Astrocyte (in vitro differentiated cells and primary cell): ENCODE measurements at regions not wholly inside any gene's neighbourhood (a gene's known extent, or its start where the extent isn't known, plus 50 kb on each side); places are given as distances from the start of the nearest gene placed in this dataset.

Experiments
- EZH2 ChIP-seq: IDR thresholded peaks from 2 replicates; pipeline ENCODE4 v1.6.1; 2012; ENCODE audit warnings: mild to moderate bottlenecking, low read length, inconsistent platforms; ENCODE audit not compliant: insufficient read depth
- TF ChIP-seq, protein P1 (sequence below): IDR thresholded peaks from 2 replicates; pipeline ENCODE4 v1.5.1; 2011; ENCODE audit warnings: low read depth, mild to moderate bottlenecking, inconsistent platforms, low read length, moderate library complexity; ENCODE audit not compliant: insufficient read depth

DNA sequence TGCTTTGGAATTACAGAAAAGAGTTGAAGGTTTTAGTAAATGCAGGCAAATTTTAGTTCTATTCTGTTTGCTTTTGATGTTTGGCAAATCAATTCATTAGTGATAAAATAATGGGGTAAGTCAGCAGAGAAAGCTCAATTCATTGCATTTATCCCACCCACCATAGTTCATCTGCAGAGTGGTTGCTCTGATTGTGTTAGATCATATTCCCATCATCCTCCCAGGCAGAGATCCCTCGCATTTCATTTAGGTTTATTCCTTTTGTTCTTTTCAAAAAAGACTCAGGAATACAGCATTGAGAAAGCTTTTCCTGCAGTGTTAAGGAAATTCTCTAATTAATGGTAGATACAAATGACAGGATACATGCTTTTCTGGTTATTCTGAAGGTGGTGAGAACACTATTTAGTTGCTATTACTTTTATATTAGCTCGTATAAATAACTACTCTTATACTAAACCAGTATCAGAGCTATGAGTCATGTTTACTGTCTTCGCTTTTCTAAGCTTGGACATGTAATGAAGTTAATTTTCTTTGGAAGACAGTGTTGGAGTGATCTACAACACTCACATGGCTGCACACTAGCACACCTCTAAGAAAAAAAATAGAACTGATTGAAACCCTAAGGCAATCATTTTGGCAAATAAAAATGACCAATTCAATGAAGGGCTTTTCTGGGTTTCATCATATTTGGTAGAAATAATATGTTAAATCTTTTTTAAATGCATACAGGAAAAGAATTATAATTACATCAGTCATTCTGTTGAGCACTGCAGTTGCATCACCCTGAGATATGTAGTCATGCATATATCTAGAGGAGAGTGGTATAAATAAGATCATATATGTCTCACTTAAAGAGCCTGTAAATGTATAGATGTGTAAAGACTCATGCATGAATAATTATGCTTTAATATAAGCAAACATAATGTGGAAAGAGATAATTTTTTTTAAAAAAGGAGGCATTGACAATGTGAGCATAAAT is 351.6 kb downstream of the PCDH7 start:
- TF ChIP-seq, protein P1, sequence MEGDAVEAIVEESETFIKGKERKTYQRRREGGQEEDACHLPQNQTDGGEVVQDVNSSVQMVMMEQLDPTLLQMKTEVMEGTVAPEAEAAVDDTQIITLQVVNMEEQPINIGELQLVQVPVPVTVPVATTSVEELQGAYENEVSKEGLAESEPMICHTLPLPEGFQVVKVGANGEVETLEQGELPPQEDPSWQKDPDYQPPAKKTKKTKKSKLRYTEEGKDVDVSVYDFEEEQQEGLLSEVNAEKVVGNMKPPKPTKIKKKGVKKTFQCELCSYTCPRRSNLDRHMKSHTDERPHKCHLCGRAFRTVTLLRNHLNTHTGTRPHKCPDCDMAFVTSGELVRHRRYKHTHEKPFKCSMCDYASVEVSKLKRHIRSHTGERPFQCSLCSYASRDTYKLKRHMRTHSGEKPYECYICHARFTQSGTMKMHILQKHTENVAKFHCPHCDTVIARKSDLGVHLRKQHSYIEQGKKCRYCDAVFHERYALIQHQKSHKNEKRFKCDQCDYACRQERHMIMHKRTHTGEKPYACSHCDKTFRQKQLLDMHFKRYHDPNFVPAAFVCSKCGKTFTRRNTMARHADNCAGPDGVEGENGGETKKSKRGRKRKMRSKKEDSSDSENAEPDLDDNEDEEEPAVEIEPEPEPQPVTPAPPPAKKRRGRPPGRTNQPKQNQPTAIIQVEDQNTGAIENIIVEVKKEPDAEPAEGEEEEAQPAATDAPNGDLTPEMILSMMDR: no peak
- TF ChIP-seq EZH2: no peak
